Mesothelial cell of epicardium (in vitro differentiated cells): ENCODE measurements at regions not wholly inside any gene's neighbourhood (a gene's known extent, or its start where the extent isn't known, plus 50 kb on each side); places are given as distances from the start of the nearest gene placed in this dataset.

Experiments
- DNase-seq, 2 experiments: peaks; one replicate each; pipeline ENCODE4 v3.0.0; 2021; ENCODE audit warnings: low spot score in 2 of 2; ENCODE audit not compliant: unreplicated experiment in 2 of 2
- H3K27ac Mint-ChIP-seq: 2 replicates; pipeline ENCODE4 v1.8.0; 2021; ENCODE audit warnings: mixed read lengths
- H3K27me3 Mint-ChIP-seq: 2 replicates; pipeline ENCODE4 v1.8.0; 2021; ENCODE audit warnings: low read depth, mixed read lengths
- H3K36me3 Mint-ChIP-seq: 2 replicates; pipeline ENCODE4 v1.8.0; 2021; ENCODE audit warnings: mixed read lengths
- H3K4me1 Mint-ChIP-seq: 2 replicates; pipeline ENCODE4 v1.8.0; 2021; ENCODE audit warnings: mixed read lengths
- H3K4me3 Mint-ChIP-seq: 2 replicates; pipeline ENCODE4 v1.8.0; 2021; ENCODE audit warnings: mild to moderate bottlenecking, moderate library complexity, mixed read lengths
- H3K9me3 Mint-ChIP-seq: 2 replicates; pipeline ENCODE4 v1.8.0; 2021; ENCODE audit warnings: mixed read lengths
- CTCF ChIP-seq: fragments of 200-600 bp; sonication (generic); IDR thresholded peaks from one replicate; pipeline ENCODE4 v1.5.0; 2021; ENCODE audit warnings: antibody characterized with exemption; ENCODE audit not compliant: unreplicated experiment

GRCh38 chr16:72657164-72657563 is 390.8 kb downstream of the ZFHX3 start:
- no peak for DNase-seq
- Mint-ChIP-seq H3K27ac (no peak overlapping the region), H3K27me3 (no peaks in the 10 kb centered on the region), H3K36me3 (peaks cover 23% of the 10 kb centered on the region), H3K4me3 (no peak overlapping the region), H3K4me1 (no peaks in the 10 kb centered on the region), H3K9me3 (peaks cover 45% of the 10 kb centered on the region)
- no peak for TF ChIP-seq CTCF

- Mint-ChIP-seq H3K9me3 (peaks cover 38% of the 10 kb centered on the region), H3K36me3 (peaks cover 25% of the 10 kb centered on the region)
- TF ChIP-seq CTCF = no peak
Measured at GRCh38 chr16:72654535-72654934, 393.4 kb downstream of the ZFHX3 start.

GRCh38 chr16:72649254-72649944 is 398.5 kb downstream of the ZFHX3 start:
- TF ChIP-seq CTCF = no peak
- H3K27ac Mint-ChIP-seq = no peak overlapping the region
- peaks cover 56% of the 10 kb centered on the region for H3K9me3 Mint-ChIP-seq
- no peaks in the 10 kb centered on the region for H3K4me1 Mint-ChIP-seq
- no peaks in the 10 kb centered on the region for H3K27me3 Mint-ChIP-seq
- no peak for DNase-seq
- H3K36me3 Mint-ChIP-seq = peaks cover 33% of the 10 kb centered on the region
- no peak overlapping the region for H3K4me3 Mint-ChIP-seq

More at GRCh38 chr16:72654535-72654934, 393.4 kb downstream of the ZFHX3 start:
- Mint-ChIP-seq H3K27me3 (no peaks in the 10 kb centered on the region), H3K4me3 (no peak overlapping the region), H3K4me1 (no peaks in the 10 kb centered on the region), H3K27ac (no peak overlapping the region)
- DNase-seq = no peak

- no peak for TF ChIP-seq CTCF
- no peaks in the 10 kb centered on the region for H3K4me1 Mint-ChIP-seq
- H3K27me3 Mint-ChIP-seq = no peaks in the 10 kb centered on the region
- no peak for DNase-seq
- no peak overlapping the region for H3K4me3 Mint-ChIP-seq
- peaks cover 49% of the 10 kb centered on the region for H3K9me3 Mint-ChIP-seq
- H3K36me3 Mint-ChIP-seq = peaks cover 25% of the 10 kb centered on the region
- H3K27ac Mint-ChIP-seq = no peak overlapping the region
Measured at GRCh38 chr16:72646615-72647014, 401.3 kb downstream of the ZFHX3 start.

- H3K27ac Mint-ChIP-seq = no peak overlapping the region
- H3K27me3 Mint-ChIP-seq = no peaks in the 10 kb centered on the region
- DNase-seq = no peak
- peaks cover 58% of the 10 kb centered on the region for H3K9me3 Mint-ChIP-seq
- H3K36me3 Mint-ChIP-seq = peaks cover 32% of the 10 kb centered on the region
- no peak overlapping the region for H3K4me3 Mint-ChIP-seq
- H3K4me1 Mint-ChIP-seq = no peaks in the 10 kb centered on the region
- TF ChIP-seq CTCF = no peak
Measured at GRCh38 chr16:72645538-72645937, 402.4 kb downstream of the ZFHX3 start.

- Mint-ChIP-seq H3K9me3 (peaks cover 59% of the 10 kb centered on the region), H3K27ac (no peak overlapping the region), H3K4me3 (no peak overlapping the region), H3K36me3 (peaks cover 32% of the 10 kb centered on the region), H3K27me3 (no peaks in the 10 kb centered on the region), H3K4me1 (no peaks in the 10 kb centered on the region)
- no peak for TF ChIP-seq CTCF
- no peak for DNase-seq
Measured at GRCh38 chr16:72644911-72645310, 403.0 kb downstream of the ZFHX3 start.
